HG03025 (cell line): ENCODE measurements at regions not wholly inside any gene's neighbourhood (a gene's known extent, or its start where the extent isn't known, plus 50 kb on each side); places are given as distances from the start of the nearest gene placed in this dataset.
"Not testable (repeated sequence)": the region's sequence is repeated elsewhere in the genome, so short reads cannot be mapped to it uniquely, and the experiment has no call there.

Experiments
- ATAC-seq: cut with Tn5 transposase; IDR thresholded peaks from one replicate; pipeline ENCODE4 v1.9.1; 2021; ENCODE audit warnings: mild to moderate bottlenecking, moderate library complexity; ENCODE audit not compliant: unreplicated experiment, low FRiP score

GRCh38 chr10:53109320-53109719, 336.7 kb upstream of the MBL2 start:
- no peak for ATAC-seq

DNA sequence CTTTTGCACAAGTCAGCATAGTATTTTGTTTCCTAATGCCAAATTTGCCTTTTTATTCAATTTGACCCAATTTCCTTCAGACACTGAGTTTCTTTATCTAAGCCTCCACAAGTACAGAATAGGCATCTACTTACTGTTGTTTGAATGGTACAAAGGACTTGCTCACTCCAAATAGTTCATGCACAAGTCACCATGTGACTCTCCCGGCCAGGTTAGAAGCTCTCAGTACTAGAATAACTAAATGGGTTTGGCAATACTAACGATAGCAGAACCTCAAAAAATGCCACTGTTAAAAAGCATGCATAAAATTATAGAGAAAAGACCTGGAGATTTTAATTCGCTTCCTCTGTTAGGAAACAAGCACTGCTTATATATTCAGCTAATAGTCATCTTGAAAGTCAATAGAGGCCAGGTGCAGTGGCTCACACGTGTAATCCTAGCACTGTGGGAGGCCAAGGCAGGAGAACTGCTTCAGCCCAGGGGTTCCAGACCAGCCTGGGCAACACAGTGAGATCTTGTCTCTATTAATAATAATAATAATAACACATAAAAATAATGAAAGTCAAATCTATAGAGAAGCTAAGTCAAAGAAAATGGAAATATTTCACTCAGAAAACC, 335.8 kb upstream of the MBL2 start:
- no peak for ATAC-seq

GRCh38 chr10:53107711-53108110, 335.1 kb upstream of the MBL2 start:
- ATAC-seq, result no peak

GRCh38 chr10:53102424-53102823, 329.8 kb upstream of the MBL2 start:
- no peak for ATAC-seq

- no peak for ATAC-seq
Observed at GRCh38 chr10:53093878-53094277, 321.3 kb upstream of the MBL2 start.

- ATAC-seq, result no peak
Observed at GRCh38 chr10:53091574-53091973, 319.0 kb upstream of the MBL2 start.

DNA sequence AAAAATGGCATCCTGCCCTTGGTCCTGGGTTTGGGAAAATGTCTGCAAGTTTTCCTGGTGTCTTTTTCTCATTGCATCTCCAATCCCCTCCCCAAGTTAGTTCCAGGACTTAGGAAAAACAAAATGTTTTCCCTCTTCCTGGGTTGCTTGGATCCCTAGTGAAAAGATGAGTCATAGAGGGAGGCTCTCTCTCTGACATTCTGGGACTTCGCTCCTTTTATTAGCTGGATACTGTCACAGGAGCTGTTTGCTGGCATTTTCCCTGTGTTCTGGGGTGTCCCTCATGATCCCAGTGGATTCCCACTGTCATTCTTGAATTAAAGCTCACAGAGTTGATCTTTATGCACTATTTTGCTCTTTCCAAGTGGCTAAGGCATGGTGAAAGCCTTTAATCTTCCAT, 316.4 kb upstream of the MBL2 start:
- ATAC-seq, result no peak

- ATAC-seq, result no peak
Observed at GRCh38 chr10:53079283-53079682, 306.7 kb upstream of the MBL2 start.

GRCh38 chr10:53076948-53077347, 304.4 kb upstream of the MBL2 start:
- ATAC-seq, result no peak

DNA sequence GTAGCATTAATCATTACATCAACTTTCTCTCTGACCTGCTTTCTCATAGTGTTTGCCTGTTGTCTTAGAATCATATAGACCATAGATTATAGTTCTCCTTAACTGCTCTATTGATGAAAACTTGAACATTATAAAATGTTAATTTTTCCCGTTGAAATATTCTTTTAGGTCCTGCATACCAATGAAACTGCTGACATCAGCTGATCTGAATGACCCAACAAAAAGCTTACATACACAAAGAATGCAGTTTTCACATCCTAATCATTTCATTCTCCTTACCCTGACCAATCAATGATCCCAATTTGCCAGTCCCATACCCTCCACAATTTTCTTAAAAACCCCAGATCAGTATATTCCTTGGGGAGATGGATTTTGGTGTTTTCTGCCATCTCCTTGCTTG, 302.9 kb upstream of the MBL2 start:
- ATAC-seq, result no peak

GRCh38 chr10:53072144-53072543, 299.6 kb upstream of the MBL2 start:
- ATAC-seq, result no peak

GRCh38 chr10:53071505-53072125, 299.0 kb upstream of the MBL2 start:
- no peak for ATAC-seq

GRCh38 chr10:53069013-53069412, 296.4 kb upstream of the MBL2 start:
- ATAC-seq, result no peak

GRCh38 chr10:53064614-53065013, 292.0 kb upstream of the MBL2 start:
- no peak for ATAC-seq

GRCh38 chr10:53063805-53064204, 291.2 kb upstream of the MBL2 start:
- no peak for ATAC-seq

DNA sequence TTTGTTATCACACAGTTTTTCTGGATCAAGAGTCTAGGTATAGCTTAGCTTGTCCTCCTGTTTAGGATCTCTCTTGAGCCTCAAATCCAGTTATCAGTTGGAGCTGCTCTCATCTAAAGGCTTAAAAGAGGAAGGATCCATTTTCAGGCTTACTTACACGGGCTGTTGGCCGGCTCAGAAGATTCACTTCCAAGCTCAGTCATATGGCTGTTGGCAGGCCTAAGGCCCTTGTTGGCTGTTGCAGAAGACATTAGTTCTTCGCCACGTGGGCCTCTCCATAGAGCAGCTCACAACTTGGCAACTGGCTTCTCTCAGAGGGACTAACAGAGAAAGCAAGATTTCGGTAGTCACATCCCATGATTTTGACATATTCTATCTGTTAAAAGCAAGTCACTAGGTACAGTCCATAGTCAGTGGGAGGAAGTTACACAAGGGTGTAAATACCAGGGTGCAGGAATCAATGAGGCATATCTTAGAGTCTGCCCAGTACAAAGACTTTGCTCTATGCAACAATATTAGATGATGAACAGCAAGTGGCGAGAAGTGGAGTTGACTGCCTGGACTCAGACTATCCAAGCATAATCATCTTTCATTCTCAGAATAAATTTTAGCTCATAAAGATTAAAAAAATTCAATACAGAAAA, 280.1 kb upstream of the MBL2 start:
- no peak for ATAC-seq

DNA sequence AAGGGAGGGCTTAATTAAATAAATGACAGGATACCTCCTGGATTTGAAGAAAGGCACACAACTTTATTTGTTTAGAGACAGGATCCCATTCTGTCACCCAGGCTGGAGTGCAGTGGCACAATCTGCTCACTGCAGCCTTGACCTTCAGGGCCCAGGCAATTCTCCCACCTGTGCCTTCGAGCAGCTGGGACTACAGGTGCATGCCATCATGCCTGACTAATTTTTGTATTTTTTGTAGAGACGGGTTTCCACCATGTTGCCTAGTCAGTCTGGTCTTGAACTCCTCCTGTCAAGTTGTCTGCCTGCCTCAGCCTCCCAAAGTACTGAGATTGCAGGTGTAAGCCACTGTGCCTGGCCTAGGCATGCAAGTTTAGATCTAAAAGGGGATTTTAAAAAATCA, 272.7 kb upstream of the MBL2 start:
- ATAC-seq, result no peak

DNA sequence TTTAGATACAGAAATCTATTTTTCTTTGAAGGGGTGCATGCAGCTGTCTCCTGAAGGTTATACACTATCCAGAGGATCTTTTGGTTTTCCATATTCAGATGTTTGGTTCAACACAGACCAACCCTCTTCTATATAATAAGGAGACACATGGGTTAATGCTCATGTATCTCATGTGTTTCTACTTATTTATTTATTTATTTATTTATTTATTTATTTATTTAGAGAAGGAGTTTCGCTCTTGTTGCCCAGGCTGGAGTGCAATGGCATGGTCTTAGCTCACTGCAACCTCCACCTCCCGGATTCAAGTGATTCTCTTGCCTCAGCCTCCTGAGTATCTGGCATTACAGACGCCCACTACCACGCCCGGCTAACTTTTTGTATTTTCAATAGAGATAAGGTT, 263.2 kb upstream of the MBL2 start:
- not testable (repeated sequence) for ATAC-seq

DNA sequence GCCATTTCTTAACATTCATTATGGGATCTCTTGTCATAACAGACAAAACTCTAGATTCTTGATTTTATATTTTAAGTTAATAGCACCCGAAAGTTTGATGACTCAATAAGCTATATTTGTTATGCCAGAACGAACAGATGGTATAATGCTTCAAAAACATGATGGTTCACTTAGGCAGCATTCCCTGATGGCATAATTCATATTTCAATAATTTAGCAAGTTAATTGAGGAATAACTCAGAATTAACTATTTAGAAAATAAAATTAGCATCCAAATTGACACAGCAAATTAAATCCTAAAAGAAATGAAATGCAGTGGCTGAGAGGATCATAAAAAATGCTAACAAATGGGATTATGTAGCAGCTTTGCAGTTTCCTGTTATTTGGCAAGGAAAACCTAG, 260.8 kb upstream of the MBL2 start:
- ATAC-seq, result no peak

- ATAC-seq, result peak; percentile 49
Observed at GRCh38 chr10:53029872-53030849, 257.6 kb upstream of the MBL2 start.

DNA sequence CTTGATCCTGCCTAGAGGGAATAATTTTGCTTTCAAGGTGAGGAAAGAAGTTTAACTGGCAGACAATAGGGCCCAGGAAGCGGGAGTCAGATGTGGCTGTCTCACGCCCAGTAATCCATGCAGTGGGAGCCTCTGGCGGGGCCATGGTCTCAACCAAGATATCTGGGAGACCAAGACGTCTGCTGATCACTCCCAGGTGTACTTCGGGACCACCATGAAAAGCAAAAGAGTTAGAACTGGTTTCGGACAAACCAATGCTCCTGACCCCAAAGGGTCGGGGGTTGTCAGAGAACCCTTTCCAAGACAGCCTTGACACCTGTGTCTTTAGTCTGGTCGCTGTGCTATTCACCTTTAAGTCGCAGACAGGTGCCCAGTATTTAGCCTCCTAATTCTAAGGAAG, 256.9 kb upstream of the MBL2 start:
- ATAC-seq, result no peak
